GM19240 (cell line): ENCODE measurements at regions not wholly inside any gene's neighbourhood (a gene's known extent, or its start where the extent isn't known, plus 50 kb on each side); places are given as distances from the start of the nearest gene placed in this dataset.

Experiments used
- DNase-seq: peaks from one replicate; pipeline ENCODE4 v3.0.0; 2011; ENCODE audit warnings: low spot score; ENCODE audit not compliant: insufficient read length

- no peak for DNase-seq
Observed at GRCh38 chr4:54929459-54929858, 195.9 kb downstream of the KDR start.

DNA sequence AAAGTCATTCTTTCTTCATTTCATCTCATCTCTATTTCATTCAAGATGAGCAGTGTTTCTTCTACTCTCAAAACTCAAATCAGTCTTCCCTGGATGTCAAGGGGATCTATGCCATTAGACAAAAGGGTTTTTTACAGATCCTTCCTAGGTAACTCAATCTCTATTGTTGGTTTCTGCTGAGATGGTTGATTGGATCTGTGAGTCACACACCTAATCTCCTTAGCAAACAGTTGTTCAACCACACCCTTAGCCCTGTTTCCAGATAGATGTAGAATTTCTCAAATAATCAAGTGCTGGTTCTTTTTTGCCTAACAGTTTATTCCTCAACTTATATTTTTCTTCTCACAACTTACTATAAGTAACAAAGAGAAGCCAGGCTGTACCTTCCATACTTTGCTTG, 200.5 kb downstream of the KDR start:
- DNase-seq, result no peak

DNA sequence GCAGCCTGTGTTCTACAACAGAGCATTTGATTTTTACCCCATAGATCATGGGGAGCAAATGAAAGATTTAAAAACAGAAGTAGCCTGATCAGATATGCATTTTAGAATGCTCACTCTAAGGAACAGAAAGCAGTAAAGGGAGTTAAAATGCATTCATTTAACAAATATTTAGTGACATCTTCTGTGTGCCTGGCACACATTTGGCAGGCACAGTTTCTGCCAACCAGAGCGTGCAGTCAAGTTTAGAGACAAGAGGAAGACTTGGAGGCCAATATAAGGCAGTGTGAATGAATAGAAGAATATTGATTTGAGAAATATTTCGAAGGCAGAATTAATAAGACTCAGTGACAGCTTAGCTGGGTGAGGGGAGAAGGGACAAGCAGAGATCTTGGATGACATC, 210.1 kb downstream of the KDR start:
- no peak for DNase-seq

- no peak for DNase-seq
Observed at GRCh38 chr4:54914781-54915180, 210.6 kb downstream of the KDR start.

GRCh38 chr4:54913751-54914526, 211.5 kb downstream of the KDR start:
- DNase-seq, result no peak

DNA sequence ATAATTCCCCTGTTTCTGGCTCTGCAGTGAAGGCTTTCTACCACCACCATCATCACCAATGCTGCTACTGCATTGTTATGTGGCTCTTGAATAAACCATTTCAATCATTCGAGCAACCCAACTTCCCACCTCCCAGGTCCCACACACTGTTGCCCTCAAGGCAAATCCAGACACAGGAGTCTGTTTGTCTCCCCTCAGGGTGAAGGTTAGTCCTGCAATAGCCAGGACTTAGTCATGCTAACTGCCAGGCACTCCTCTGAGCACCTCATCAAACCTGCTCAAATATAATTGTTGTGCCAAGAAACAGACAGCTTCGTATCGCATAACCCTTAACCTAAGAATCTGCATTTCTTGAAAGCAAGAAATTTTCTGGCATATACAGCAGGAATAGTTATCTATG, 213.2 kb downstream of the KDR start:
- no peak for DNase-seq

DNA sequence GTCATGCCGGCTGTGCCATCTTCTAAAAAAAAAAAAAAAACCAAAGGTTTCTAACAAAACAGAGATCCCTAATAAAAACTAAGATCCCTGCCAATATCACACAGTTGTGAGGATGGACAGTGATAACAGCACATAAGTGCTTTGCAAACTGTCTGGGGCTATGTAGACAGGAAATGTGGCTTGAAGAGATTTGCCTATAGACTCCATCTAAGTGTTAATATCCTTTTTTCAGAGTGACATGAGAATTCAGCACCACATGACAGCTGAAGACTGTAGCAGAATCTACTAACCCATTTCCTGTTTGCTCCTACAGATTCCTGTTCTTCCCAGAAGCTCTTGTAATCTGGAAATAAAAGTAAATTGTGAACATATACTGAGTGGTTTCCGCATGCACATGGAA, 215.4 kb downstream of the KDR start:
- no peak for DNase-seq

DNA sequence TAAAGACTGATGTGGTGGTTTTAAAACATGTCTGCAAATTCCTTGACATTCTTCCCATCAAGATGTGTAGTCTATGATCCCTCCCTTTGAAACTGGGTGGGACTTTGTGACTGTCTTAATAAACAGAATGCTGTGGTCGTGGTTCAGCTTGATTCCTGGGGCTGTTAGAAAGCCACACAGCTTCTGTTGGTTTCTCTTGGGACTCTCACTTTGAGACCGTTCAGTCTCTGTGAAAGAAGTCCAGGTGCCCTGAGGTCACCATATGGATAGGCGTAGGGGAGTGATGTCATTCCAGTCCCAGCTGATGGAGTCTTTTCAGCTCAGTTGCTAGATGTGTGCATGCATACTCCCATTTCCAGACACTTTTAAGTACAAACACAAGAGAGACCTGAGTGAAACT, 216.6 kb downstream of the KDR start:
- no peak for DNase-seq

DNA sequence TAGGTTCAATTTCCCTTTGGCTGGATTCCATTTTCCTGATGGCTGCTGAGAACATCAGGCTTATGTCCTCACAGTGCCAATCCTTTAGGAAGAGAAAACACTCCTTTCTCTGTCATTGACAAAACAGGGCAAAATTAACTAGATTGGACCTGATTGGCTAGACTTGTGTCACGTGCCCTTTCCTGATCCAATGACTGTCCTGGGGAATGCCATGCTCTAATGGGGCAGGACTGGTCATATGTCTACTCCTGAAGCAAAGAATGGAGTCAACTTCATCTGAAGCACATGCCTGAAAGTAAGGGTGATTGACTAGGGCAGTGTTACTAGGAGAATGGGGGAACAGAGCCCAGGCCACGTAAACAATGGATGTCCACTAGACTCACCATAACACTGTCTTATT, 220.4 kb downstream of the KDR start:
- DNase-seq, result no peak

DNA sequence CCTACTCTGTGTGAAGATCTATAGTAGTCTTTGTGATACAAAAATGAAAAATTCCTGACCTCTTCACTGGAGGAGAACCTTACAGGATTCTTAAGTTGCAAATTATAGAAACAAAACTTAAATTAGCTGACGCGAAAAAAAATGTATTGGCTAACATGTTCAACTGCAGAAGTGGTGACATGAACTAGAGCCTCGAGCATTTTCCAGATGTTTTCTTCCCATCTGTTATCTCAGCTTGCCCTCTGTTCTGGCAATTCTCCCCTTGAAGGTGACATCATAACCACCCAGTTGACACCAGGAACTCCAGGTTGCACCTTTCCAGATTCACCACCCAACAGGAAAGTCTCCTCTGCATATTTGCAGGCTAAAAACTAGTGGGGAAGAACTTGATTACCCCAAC, 222.4 kb downstream of the KDR start:
- no peak for DNase-seq

DNA sequence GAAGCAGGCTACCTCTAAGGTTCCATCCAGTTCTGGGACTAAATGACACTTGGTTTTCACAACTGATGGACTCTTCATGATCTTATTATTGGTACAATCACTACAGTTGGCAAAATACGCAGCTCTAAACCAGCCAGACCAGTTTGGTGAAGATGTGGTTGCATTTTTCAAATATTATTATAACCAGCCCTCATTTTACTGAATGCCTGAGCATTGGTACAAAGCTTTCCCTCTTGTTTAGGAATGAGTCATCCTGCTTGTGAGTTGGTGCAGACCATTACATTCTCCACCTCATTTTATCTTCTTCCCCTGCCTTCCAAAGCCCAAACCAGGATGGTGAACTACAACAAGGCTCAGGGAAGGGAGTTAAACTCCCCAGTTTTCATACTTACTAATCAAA, 223.1 kb downstream of the KDR start:
- no peak for DNase-seq

DNA sequence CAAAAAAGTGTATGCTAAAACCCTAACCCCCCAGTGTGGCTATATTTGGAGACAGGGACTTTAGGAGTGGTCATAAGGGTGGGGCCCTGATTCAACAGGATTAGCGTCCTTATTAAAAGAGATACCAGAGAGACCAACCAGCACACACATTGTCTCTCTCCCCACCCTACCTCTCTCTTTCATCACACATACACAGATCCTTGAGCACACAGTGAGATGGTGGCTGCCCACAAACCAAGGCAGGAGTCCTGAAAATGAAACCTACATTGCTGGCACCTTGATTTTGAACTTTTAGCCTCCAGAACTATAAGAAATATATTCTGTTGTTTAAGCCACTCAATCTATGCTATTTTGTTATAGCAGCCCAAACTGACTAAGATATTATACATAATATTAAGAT, 224.2 kb downstream of the KDR start:
- DNase-seq, result no peak

DNA sequence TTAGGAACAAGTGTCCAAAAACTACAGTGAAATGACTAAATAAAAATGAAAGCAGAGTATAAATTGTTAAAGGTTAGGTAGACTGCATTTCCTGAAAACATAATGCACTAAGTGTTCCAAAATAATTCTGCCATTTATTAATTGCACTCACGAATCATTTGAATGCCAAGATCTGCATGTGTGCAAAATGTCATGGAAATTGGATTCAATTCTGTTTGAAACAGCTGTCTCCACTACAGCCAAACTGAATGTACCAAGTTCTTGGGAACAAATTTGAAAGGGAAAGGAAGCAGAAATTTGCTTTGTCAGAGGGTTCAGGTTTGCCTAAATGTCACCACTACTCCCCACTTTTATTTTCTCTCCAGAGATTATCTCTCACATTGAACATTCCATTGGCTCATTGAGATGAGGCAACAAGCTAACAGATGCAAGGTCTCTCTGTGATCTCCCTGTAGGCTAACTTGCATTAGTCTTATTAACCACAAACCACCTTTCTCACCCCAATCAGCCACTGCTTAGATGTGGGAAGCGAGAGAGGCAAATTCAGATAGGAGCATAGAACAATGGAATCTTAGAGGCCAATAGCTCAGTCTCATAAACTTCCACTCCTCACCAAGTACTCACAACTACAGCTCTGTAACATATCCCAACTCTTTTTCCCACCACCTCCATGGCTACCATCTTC, 226.6 kb downstream of the KDR start:
- DNase-seq, result no peak

DNA sequence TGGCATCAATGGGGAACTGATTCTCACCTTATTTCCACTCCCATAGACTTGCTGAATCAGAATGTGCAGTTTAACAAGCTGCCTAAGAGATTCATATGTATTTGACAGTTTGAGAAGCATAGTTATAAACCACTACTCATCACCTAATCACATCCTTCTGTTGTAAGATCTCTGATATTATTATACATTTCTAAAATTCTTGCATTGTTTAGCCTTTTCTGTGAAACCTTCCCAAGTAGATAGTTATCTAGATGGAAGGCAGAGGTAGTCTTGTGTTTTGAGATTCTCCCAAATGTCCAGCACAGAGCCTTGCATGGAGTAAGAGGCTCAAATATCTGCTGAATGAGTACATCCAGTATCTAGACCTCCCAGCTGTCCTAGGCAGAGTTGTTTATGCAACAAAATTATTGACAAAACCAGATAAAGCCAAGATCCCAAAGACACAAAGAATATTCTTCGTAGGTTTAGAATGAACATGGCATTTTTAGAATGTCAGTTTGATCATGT, 227.3 kb downstream of the KDR start:
- DNase-seq, result no peak

DNA sequence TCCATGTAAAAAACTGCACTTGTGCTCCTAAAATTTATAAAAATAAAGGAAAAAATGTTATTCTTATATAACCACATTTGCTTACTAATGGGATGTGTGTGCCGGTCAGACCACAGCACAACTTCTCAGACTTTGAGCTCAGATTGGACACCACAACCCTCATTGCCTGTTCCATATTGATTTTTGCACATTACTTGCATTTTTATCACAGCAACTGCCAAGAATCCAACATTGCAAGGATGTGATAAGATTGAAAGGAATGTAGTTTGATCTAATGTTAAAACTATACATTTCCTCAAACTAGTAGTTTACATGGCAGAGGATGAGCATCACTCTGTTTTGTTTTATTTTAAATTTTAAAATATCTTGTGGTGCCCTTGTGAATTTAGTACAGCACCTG, 227.8 kb downstream of the KDR start:
- no peak for DNase-seq

DNA sequence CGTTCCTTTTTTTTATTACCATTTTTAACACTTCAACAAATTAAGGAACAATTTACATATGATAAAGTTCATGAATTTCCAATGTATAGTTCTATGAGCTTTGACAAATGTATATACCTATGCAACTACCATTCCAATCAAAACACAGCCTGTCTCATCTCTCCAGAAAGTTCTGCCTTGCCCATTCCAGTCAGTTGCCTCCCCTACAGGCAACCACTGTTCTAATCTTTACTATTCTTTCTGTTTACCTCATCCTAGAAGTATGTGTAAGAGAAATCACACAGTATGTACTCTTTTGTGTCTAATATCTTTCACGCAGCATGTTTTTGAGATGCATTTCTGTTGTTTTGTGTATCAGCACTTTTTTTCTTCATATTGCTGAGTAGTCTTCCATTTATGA, 224.9 kb downstream of the KIT start:
- DNase-seq, result no peak

GRCh38 chr4:54879576-54879975, 221.8 kb downstream of the KIT start:
- DNase-seq, result no peak

- no peak for DNase-seq
Observed at GRCh38 chr4:54877006-54877405, 219.2 kb downstream of the KIT start.

DNA sequence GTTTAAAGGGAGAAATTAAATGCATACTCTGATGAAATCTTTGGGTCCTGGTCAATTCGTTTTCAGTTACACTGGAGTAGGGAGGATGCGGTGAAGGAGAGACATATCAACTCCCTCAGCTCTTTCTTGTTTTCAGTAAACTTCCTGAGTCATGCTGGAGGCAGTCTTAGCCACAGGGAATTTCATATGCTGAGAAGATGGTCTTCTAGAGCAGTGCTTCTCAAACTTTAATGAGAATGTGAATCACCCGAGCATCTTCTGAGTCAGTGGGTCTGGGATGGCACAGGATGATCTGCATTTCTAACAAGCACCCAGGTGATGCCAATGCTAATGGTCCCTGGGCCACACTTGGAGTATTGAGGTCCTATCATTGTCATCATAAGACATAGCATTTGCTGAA, 214.5 kb downstream of the KIT start:
- no peak for DNase-seq

- no peak for DNase-seq
Observed at GRCh38 chr4:54863571-54864255, 206.0 kb downstream of the KIT start.

- DNase-seq, result no peak
Observed at GRCh38 chr4:54861201-54861600, 203.4 kb downstream of the KIT start.

- no peak for DNase-seq
Observed at GRCh38 chr4:54855191-54855854, 197.6 kb downstream of the KIT start.
